ENCODE measurements at regions not wholly inside any gene's neighbourhood (a gene's known extent, or its start where the extent isn't known, plus 50 kb on each side); places are given as distances from the start of the nearest gene placed in this dataset.

- DNase-seq: no peak
These were observed 456.3 kb downstream of the DTHD1 start for GRCh38 chr4:36737691-36738090.

- DNase-seq: no peak
These were observed 459.4 kb downstream of the DTHD1 start for GRCh38 chr4:36740796-36741310.

- DNase-seq: no peak
These were observed 466.1 kb downstream of the DTHD1 start for GRCh38 chr4:36747277-36748129.

GRCh38 chr4:36753048-36753447 lies 471.6 kb downstream of the DTHD1 start:
- DNase-seq: no peak

- no peak for DNase-seq
These were observed 476.3 kb downstream of the DTHD1 start for GRCh38 chr4:36757580-36758311.

GRCh38 chr4:36758312-36759178 lies 477.1 kb downstream of the DTHD1 start:
- DNase-seq: no peak

GRCh38 chr4:36761607-36762006 lies 480.2 kb downstream of the DTHD1 start:
- no peak for DNase-seq

- DNase-seq: no peak
These were observed 480.7 kb upstream of the NWD2 start for GRCh38 chr4:36763814-36764213.

- DNase-seq: no peak
These were observed 476.9 kb upstream of the NWD2 start for GRCh38 chr4:36767596-36767995.

- no peak for DNase-seq
These were observed 473.0 kb upstream of the NWD2 start for GRCh38 chr4:36771411-36772153.

GRCh38 chr4:36772154-36772516 lies 472.4 kb upstream of the NWD2 start:
- DNase-seq: no peak

GRCh38 chr4:36773467-36773866 lies 471.1 kb upstream of the NWD2 start:
- DNase-seq: no peak

- no peak for DNase-seq
These were observed 469.0 kb upstream of the NWD2 start for GRCh38 chr4:36775544-36775943.

GRCh38 chr4:36779601-36780000 lies 464.9 kb upstream of the NWD2 start:
- DNase-seq: no peak

GRCh38 chr4:36785973-36786372 lies 458.6 kb upstream of the NWD2 start:
- DNase-seq: no peak

- no peak for DNase-seq
These were observed 458.0 kb upstream of the NWD2 start for GRCh38 chr4:36786519-36786918.

GRCh38 chr4:36794716-36795115 lies 449.8 kb upstream of the NWD2 start:
- DNase-seq: no peak

- no peak for DNase-seq
These were observed 432.4 kb upstream of the NWD2 start for GRCh38 chr4:36812149-36812548.

GRCh38 chr4:36815536-36815935 lies 429.0 kb upstream of the NWD2 start:
- DNase-seq: no peak

- no peak for DNase-seq
These were observed 421.2 kb upstream of the NWD2 start for GRCh38 chr4:36823199-36823967.

- DNase-seq: no peak
These were observed 419.9 kb upstream of the NWD2 start for GRCh38 chr4:36824682-36825081.

- DNase-seq: no peak
These were observed 409.3 kb upstream of the NWD2 start for GRCh38 chr4:36835246-36835645.

All from activated T-cell treated with anti-CD3 and anti-CD28 coated beads for 4 hours (primary cell).